Stimulated activated CD4-positive, alpha-beta T cell treated with anti-CD3 and anti-CD28 coated beads, Interleukin-4, amount 100 ng/mL, for 1 hour (primary cell): ENCODE measurements at regions not wholly inside any gene's neighbourhood (a gene's known extent, or its start where the extent isn't known, plus 50 kb on each side); places are given as distances from the start of the nearest gene placed in this dataset.
"Not testable (repeated sequence)": the region's sequence is repeated elsewhere in the genome, so short reads cannot be mapped to it uniquely, and the experiment has no call there.

Experiments used
- DNase-seq: peaks from one replicate; pipeline ENCODE4 v3.0.0-alpha.2; 2020

DNA sequence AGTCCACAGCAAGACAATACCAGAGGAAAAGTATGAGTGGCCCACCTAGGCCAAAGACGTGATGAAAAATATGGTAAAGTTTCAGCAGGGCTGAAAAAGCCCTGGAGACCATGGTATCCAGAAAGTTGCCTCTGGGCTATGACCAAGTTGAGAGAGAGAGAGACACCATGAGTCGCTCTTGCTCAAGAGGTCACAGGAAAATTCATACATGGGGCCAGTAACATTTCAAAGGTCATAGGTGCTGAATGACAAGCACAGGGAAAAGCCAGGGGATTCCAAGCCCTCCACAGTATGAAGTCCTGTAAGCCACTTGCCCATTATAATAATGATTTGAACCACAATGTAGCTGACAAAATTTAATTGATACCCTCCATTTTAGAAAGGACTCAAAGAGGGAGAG, 657.7 kb upstream of the CITED2 start:
- DNase-seq = no peak

- no peak for DNase-seq
Measured at GRCh38 chr6:140029551-140029950, 655.1 kb upstream of the CITED2 start.

DNA sequence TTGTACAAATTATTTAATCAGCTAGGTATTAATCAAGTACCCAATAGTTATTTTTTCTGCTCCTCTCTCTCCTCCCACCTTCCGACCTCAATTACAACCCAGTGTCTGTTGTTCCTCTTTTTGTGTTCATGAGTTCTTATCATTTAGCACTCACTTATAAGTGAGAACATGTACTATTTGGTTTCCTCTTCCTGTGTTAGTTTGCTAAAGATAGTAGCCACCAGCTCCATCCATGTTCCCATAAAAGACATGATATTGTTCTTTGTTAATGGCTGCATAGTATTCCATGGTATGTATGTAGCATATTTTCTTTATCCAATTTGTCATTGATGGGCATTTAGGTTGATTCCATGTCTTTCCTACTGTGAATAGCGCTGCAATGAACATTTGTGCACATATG, 652.8 kb upstream of the CITED2 start:
- no peak for DNase-seq

DNA sequence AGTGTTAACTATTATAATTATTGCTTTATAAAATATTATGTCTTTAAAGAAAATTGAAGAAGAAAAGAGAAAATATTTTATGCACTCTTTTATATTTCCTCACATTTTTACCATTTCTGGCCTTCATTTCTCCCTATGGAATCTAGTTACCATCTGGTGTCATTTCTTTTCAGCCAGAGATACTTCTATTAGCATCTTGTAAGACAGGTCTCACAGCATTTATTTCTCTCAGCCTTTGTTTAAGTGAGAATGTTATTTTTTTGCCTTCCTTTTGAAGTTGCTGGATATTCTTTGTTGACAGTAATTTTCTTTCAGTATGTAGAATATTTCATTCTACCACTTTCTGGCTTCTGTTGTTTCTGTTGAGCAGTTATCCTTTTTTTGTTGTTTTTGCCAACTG, 652.1 kb upstream of the CITED2 start:
- no peak for DNase-seq

DNA sequence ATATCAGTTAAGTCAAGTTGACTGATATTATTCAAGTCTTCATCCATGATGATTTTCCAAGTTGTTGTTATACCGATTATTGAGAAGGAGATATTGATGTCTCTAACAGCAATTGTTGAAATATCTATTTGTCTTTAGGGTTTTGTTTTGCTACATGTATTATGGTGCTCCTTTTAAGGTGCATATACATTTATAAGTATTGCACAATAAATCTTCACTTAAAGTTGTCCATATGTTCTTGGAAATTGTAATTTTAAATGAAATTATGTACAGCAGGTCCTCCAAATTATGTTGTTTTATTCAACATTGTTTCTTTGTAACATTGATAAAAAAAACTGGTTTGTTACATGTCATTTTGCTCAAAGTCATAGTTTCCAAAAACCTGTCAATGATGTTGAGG, 650.7 kb upstream of the CITED2 start:
- DNase-seq = no peak

DNA sequence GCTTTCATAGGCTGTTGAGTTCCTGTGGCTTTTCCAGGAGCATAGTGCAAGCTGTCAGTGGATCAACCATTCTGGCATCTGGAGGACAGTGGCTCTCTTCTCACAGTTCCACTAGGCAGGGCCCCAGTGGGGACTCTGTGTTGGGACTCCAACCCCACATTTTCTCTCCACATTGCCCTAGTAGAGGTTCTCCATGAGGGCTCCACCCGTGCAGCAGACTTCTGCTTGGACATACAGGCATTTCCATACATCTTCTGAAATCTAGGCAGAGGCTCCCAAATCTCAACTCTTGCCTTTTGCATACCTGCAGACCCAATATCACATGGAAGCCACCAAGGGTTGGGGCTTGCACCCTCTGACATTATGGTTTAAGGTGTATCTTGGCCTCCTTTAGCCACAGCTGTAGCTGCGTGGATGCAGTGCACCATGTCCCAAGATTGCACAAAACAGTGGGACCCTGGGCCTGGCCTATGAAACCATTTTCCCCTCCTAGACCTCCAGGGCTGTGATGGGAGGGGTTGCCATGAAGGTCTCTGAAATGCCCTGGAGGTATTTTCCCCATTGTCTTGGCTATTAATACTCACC, 645.9 kb upstream of the CITED2 start:
- DNase-seq = no peak

DNA sequence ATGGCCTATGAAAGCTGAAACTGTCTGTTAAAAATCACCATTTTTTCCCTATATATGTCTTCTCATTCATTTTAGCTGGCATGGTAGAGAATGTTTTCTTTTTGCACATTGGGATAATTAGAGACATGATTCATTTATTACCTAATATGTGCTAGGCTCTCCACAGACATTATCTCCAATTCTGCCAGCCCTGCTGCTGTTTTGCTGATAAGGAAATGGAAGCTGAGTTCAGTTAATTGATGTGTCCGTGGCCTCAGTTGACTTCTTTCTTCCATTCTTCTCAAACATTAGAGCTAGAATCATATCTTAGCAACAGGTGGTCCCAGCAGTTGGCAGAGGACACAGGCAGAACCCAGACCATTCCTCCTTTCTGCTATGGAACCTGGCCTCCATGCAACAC, 644.1 kb upstream of the CITED2 start:
- DNase-seq = no peak

GRCh38 chr6:140017470-140017869, 643.0 kb upstream of the CITED2 start:
- no peak for DNase-seq

DNA sequence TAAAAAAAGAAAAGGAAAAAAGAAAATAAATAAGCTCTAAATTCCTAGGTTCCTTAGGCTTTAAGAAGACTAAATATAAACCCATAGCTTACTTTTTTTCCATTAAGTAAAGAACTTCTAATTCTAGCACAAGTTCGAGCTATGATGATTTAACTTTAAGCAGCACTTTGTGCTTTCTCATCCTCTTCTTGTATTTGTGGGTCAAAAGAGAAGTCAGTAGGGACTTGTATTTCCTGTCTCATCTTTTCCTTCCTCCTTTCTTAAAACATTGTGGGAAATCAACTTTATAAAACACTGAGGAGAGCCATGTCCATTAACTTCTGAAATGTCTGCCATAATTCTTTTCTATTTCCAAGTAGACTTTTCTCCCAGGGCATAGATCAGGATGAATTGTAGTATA, 637.7 kb upstream of the CITED2 start:
- DNase-seq = no peak

DNA sequence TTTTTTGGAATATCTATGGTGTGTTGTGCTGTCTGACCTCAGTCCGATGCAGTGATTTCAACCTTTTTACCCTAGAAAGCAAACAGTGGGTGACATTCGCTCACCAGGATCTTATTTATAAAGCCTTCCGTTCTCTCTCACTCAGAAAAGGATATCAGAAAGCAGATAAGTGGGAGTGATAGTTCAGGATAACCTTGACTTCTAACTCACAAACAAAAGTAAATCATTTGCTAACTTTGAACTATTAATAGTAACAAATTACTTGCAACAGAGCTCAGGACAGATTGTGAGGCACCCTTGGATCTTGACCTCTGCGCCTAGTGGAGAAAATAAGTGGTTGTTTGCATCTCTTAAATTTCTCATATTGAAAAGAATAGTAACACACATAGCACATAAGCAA, 637.1 kb upstream of the CITED2 start:
- DNase-seq = no peak

GRCh38 chr6:140009286-140009685, 634.8 kb upstream of the CITED2 start:
- no peak for DNase-seq

DNA sequence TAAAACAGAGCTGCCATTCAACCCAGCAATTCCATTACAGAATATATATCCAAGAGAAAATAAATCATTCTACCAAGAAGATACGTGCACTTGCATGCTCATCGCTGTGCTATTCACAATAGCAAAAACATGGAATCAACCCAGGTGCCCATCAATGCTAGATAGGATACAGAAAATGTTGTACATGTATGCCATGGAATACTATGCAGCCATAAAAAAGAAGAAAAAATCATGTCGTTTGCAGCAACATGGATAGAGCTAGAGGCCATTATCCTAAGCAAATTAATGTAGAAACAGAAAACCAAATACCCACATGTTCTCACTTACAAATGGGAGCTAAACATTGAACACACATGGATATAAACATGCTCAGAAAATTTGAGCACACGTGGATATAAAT, 633.1 kb upstream of the CITED2 start:
- no peak for DNase-seq

DNA sequence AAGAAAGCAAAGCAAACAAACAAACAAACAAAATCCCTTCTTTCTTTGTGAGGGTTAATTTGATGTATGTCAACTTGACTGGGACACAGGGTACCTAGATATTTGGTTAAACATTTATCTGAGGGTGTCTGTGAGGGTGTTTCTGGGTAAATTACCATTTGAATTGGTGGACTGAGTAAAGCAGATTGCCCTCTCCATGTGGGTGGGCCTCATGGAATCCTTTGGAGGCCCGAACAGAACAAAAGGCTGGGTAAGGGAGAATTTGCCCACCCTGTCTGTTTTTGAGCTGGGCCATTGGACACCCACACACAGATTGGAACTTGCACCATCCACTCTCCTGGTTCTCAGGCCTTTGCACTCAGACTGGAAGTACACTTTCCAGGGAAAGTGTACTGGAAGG, 628.8 kb upstream of the CITED2 start:
- DNase-seq = no peak

DNA sequence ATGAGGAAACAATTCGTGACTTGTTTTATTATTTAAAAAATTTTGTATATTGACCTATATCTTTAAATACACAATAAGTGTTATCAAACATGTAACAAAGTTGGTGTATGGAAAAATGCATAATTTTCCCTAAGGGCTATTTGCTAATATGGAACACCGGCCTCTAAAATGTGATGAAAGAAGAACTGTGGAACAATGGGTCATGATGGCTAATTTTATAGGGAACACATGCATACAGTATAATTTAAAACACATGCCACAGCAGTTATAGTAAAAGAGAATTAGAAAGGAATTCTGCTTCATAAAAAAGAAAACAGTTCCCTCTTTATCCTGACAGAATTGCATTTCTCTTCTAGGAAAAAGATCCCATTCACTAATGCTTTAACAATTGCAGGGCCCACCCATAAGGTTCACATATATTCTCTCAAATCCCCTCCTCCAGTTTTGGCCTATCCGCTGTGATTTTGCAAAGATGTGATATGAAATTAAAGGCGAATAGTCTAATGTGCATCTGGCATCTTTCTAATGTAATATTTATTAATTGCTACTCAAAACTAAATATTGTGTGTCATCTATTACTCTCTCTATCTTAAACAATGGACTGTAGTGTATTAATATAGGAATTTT, 628.1 kb upstream of the CITED2 start:
- DNase-seq = no peak

DNA sequence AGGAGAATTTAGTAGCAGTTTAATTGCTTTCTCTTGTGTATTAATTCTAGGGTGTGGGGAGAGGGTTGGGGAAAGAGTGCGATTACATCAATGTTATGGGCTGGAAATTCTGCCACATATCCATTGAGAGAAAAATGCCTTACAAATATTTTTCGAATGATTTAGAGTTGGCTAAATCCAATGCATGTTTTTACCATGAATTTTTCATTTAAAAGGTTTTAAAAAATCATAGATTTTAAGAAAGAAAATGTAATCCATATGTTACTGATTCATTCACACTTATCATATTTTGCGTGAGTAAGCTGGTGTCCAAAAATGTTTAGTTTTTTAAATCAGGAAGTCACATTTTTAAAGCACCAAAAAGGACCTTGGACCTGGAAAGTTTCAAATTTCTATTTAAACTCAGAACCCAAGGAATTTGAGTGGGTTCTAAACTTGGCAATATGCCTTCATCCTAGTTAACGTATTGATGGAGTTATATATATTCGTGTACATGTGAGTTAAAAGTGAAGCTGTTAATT, 627.4 kb upstream of the CITED2 start:
- DNase-seq = no peak

DNA sequence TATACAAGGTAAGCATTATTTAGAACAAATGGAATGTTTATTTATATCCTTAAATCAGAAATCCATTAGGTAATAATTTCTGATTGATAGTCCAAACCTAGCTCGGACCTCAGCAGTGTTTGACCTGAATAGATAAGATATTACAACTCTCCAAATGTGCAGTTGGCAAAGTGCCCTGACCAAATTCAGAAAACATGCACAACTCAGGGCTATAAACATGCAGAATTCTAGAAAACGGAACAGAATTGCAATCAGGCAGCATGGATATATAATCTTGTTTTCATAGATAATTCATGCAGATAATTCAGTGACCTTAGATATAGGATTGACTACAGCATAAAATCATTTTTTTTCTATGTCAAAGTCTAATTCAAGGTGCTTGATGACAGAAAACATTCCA, 626.6 kb upstream of the CITED2 start:
- no peak for DNase-seq

GRCh38 chr6:139999661-140000060, 625.2 kb upstream of the CITED2 start:
- not testable (repeated sequence) for DNase-seq

DNA sequence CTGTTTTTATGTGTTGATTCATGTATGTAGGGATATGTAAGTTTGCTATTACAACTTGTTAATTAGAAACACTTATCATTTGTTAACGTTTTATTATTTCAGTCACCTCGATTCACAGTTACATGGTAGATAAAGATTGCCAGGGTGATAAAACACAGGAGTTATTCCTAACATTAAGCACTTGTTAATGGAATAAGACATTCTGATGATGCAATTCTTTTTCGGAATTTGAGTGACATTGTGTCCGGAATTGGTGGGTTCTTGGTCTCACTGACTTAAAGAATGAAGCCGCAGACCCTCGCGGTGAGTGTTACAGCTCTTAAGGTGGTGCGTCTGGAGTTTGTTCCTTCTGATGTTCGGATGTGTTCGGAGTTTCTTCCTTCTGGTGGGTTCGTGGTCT, 624.0 kb upstream of the CITED2 start:
- not testable (repeated sequence) for DNase-seq

- no peak for DNase-seq
Measured at GRCh38 chr6:139996253-139996834, 621.9 kb upstream of the CITED2 start.

DNA sequence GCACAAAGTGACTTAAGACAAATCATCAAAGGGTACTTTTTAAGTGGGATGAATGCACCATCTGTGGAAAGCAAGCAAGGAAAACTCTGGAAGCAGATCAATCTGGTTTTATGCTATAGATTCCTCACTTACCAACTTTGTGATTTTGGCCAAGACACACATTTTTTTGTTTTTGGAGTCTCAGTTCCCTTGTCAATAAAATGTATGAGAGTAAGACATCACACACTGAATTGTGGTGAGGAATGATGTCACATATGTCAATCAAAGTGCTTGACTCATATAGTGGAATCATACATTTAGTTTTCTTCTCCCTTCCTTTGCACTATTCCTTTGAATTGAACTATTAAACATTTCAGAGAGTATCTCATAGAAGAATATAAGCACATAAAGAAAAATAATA, 620.5 kb upstream of the CITED2 start:
- DNase-seq = no peak

DNA sequence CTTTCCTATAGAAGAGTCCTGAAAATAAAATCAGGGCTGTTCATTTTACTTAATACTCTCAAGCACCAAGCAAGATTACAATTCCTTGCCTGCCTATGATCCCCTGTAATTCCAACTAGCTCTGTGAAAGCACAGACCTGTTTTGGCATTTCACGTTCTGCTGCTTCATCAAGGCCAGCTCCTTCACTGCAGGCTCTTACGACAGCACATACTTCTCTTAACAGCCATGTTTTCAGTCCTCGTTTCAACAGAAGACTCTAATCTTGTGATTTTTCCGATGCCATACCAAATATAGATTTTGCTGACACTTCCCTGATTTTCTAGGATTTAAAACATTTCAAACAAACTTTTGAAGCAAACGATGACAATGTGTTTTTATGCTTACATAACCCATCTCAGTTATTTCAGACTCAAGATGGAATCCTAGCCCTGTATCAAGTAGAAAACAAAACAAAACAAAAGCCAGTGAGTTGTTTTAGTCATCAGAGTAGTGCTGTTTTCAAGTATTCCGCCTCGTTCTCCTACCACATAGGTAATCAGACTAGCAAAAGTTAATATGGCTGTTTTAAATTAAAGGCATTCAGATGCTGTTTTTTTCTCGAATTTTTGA, 616.5 kb upstream of the CITED2 start:
- no peak for DNase-seq

GRCh38 chr6:139990026-139990686, 615.7 kb upstream of the CITED2 start:
- no peak for DNase-seq

DNA sequence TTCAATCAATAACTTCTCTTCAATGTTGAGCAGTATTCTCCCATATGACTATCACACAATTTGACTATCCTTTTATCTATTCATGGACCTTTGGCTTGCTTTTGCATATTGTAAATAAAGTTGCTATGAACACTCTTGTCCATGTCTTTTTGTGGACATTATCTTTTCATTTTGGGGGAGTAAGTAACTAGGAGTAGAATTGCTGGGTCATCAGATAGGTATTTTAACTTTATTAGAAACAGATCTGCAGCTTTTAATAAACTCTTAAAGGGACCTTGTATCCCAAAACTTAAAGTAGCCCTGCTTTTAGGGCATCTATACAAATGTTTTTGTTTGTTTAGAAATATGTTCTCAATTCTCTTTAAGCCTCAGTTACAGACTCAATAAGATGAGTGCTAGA, 614.2 kb upstream of the CITED2 start:
- DNase-seq = no peak

DNA sequence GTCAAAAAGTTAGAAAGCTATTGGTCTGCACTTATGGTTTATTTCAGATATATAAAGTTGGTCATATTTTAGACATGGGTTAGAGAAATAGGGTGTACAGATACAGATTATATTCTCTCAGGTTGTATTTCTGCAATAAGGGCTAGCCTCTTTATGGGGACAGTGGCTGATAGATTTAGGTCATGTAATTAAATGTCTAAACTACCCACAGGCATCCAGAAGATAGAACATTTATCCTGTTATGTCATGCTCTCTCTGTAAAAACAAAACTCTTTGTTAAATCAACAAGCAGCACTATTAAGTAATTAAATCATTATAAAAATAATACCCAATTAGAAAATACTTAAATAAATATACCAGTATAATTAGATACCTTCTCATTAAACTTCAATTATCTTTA, 612.6 kb upstream of the CITED2 start:
- no peak for DNase-seq
